Stimulated activated naive CD4-positive, alpha-beta T cell (primary cell): ENCODE measurements at regions not wholly inside any gene's neighbourhood (a gene's known extent, or its start where the extent isn't known, plus 50 kb on each side); places are given as distances from the start of the nearest gene placed in this dataset.
"Not testable (repeated sequence)": the region's sequence is repeated elsewhere in the genome, so short reads cannot be mapped to it uniquely, and the experiment has no call there.

Source experiments
- DNase-seq, 6 experiments: peaks; one replicate each; lab custom pipeline; 2025; lab: John Stamatoyannopoulos, UW

GRCh38 chr1:148315071-148315811 lies 163.2 kb upstream of the NBPF11 start:
- no peak for DNase-seq

GRCh38 chr1:148310807-148311206 lies 158.7 kb upstream of the NBPF11 start:
- no peak for DNase-seq

- no peak for DNase-seq
Measured at GRCh38 chr1:148309940-148310500, 157.9 kb upstream of the NBPF11 start.

- no peak for DNase-seq
Measured at GRCh38 chr1:148308832-148309458, 156.9 kb upstream of the NBPF11 start.

- no peak for DNase-seq
Measured at GRCh38 chr1:148307583-148308185, 155.6 kb upstream of the NBPF11 start.

DNA sequence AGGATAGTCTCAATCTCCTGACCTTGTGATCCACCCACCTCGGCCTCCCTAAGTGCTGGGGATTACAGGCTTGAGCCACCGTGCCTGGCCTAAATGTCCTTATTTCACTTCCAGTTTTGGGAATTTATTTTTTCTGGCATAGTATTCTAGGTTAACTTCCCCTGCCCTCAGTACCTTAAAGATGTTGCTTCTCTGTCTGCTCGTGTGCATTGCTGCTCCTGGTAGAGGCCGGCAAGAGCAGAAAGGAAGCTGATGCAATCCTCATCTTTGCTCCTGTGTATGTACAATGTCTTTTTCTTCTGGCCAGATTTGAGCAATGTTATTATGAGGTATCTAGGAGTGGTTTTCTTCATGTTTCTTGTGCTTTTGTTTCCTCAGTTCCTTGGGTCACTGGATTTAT lies 152.9 kb upstream of the NBPF11 start:
- not testable (repeated sequence) for DNase-seq

DNA sequence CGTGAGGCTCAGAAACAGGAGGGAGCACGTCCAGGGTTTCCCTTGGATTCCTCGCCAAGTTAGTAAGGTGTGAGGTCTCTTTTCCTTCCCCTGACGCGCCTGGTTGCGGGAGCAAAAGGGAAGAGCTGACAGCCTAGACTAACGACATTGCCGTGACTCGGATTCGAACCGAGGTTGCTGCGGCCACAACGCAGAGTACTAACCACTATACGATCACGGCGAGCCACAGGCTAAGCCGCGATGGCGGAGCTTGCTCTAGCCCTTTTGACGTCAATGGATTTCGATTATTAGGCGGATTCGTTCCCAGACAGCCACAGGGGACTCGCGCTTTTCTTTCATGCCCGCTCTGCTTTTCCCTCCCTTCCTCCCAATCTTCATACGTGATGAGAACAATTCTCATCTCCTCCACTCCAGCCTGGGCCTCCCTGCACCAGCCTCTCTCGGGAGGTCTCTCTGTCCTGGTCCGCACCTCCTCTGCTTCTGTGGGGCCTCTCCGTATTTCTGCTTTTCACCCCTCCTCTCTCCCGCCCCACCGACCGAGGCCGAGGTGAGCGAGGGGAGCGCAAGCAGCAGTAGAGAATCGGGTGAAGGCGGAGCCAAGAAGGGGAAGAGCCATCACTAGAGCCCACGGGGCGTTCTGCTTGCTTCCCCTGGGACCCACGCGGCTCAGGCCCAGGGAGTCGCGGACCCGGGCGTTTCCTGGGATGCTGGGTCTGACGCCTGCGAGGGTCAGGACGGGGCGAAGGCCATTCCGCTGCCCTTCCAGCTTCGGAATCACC lies 150.7 kb upstream of the NBPF11 start:
- DNase-seq = not testable (repeated sequence)

DNA sequence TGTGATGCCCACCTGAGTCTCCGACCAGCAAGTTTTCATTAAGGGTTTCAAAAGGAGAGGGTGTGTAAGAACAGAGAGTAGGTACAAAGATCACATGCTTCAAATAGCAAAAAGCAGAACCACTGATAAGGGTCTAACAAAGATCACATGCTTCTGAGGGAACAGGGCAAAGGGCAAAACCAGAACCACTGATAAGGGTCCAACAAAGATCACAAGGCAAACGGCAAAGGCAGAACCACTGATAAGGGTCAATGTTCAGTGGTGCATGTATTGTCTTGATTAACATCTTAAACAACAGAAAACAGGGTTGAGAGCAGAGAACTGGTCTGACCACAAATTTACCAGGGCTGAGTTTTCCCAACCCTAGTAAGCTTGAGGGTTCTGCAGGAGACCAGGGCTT lies 145.8 kb upstream of the NBPF11 start:
- DNase-seq = not testable (repeated sequence)

- DNase-seq = no peak
Measured at GRCh38 chr1:148296511-148296910, 144.4 kb upstream of the NBPF11 start.

DNA sequence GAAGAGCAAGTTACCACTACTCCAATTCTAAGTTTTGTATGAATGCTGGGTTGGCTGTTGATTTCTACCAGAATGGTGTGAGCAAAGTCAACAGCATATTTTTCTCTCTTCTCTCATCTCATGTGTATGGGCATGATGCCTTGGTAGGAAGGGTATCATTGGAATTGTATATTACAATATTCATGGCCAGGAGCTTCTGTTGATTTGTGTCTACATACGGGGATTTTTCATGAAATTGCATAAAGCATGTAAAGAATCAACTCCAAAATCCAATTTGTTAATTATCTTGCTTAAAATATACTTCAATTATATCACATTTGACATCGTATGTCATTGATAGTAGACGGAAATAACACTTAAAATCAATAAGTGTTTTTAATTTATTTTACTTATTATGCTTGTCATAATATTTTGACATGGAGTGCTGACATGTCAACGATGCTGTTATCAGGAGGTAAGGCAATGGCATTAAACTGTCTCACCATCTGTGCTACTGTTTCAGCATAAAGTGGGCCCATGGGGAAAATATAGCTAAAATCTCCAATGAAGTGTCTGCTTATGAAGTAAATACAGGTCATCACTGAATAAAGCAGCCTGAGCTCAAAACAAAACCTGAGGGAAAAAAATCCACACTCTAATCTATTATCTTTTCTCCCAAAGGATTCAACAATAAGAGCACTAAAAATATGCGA lies 142.2 kb upstream of the NBPF11 start:
- DNase-seq = no peak

GRCh38 chr1:148293651-148294050 lies 141.6 kb upstream of the NBPF11 start:
- DNase-seq = no peak

- no peak for DNase-seq
Measured at GRCh38 chr1:148292915-148293314, 140.8 kb upstream of the NBPF11 start.

DNA sequence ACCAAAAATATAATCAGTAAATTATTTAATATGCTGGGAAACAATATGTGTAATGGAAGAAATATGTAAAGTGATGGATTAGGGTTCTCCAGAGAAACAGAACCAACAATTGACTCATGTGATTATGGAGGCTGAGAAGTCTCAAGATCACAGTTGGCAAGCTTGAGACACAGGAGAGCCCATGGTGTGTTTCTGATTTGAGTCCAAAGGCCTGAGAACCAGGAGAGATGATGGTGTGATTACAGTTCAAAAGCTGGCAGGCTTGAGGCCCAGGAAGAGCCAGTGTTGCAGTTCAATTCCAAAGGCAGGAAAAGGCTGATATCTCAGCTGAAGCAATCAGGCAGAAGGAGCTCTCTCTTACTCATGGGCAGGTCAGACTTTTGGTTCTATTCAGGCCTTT lies 138.8 kb upstream of the NBPF11 start:
- DNase-seq = no peak

DNA sequence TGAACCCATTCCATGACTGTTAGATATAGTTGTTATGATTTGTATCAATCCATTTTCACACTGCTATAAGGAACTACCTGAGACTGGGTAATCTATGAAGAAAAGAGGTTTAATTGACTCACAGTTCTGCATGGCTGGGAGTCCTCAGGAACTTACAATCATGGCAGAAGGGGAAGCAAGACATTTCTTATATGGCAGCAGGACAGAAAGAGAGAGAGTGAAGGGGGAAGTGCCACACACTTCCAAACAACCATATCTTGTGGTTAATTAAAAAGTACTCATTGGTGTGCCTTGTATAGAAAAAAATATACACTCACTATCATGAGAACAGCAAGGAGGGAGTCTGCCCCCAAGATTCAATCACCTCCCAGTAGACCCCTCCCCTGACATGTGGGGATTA lies 137.6 kb upstream of the NBPF11 start:
- DNase-seq = no peak

GRCh38 chr1:148285946-148286345 lies 133.9 kb upstream of the NBPF11 start:
- not testable (repeated sequence) for DNase-seq

GRCh38 chr1:148280831-148281572 lies 128.9 kb upstream of the NBPF11 start:
- not testable (repeated sequence) for DNase-seq

- not testable (repeated sequence) for DNase-seq
Measured at GRCh38 chr1:148279002-148279542, 127.0 kb upstream of the NBPF11 start.

DNA sequence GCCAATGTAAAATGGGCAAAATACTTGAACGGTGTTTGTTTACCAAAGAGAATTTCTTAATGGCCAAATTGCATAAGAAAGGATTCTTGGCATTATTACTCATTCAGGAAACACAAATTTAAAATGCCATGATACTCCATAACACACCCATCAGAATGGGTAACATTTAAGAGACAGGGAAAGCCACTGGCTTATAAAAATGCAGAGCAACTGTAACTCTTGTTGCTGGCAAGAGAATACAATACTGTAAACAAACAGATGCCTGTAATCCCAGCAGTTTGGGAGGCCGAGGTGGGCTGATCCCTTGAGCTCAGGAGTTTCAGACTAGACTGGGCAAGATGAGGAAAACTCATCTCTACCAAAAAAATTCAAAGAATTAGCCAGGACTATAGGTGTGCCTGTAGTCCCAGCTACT lies 125.8 kb upstream of the NBPF11 start:
- not testable (repeated sequence) for DNase-seq

- DNase-seq = not testable (repeated sequence)
Measured at GRCh38 chr1:148267066-148267465, 115.0 kb upstream of the NBPF11 start.
